Esophagus muscularis mucosa (tissue), 3 donors: ENCODE measurements at regions not wholly inside any gene's neighbourhood (a gene's known extent, or its start where the extent isn't known, plus 50 kb on each side); places are given as distances from the start of the nearest gene placed in this dataset.

Experiments
- CTCF ChIP-seq, 3 experiments: fragments of 200-600 bp in 2 of 3; fragments of 450-650 bp in 1 of 3; sonication (generic) in 2 of 3; IDR thresholded peaks; one replicate each; pipeline ENCODE4 v1.5.1; 2017 to 2019; ENCODE audit warnings: antibody characterized with exemption in 3 of 3, mild to moderate bottlenecking in 2 of 3, moderate library complexity in 1 of 3
- POLR2AphosphoS5 ChIP-seq, 2 donors: sonication (generic); formaldehyde crosslinking; IDR thresholded peaks; one replicate each; pipeline ENCODE4 v1.6.1; 2017; ENCODE audit warnings: antibody characterized with exemption in 2 of 2

- TF ChIP-seq POLR2AphosphoS5 (IDR thresholded peaks at IDR 0.05) (no peak), CTCF (IDR thresholded peaks at IDR 0.05) (no peak)
Measured at GRCh38 chr11:32244453-32244852, 153.6 kb downstream of the RCN1 start.
